Fibroblast of peridontal ligament (primary cell): ENCODE measurements at regions not wholly inside any gene's neighbourhood (a gene's known extent, or its start where the extent isn't known, plus 50 kb on each side); places are given as distances from the start of the nearest gene placed in this dataset.

Experiments used
- DNase-seq: peaks from one replicate; pipeline ENCODE4 v3.0.0-alpha.2; 2010; ENCODE audit errors: extremely low read depth

DNA sequence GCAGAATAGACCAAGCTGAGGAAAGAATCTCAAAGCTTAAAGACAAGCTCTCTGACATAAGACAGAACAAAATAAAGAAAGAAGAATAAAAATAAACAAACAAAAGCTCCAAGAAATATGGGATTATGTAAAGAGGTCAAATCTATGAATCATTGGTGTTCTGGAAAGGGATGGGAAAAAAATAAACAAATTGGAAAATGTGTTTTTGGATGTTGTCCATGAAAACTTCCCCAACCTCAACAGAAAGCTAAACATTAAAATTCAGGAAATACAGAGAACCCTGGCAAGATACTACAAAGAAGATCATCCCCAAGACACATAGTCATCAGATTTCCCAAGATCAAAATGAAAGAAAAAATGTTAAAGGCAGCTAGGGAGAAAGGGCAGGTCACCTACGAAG lies 662.0 kb upstream of the CDH18 start:
- DNase-seq = no peak

DNA sequence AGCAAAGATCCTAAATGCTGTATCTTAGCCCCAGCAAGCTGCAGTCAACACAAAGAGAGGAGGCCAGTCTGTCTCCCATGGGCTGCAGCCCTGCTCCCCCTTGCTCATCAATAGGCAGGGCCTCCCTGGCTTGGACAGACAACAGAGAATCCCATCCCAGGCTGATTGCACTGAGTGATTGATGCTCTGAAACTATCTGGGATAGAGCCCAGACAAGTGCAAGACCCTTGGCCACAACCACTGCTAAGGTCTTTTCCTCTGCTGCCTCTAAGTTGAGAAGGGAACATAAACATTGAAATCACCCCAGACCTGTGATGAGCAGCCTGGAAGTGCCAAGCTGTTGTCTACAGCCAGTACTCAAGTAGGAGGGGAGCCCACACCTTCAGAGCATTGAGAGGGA lies 661.0 kb upstream of the CDH18 start:
- DNase-seq = no peak

DNA sequence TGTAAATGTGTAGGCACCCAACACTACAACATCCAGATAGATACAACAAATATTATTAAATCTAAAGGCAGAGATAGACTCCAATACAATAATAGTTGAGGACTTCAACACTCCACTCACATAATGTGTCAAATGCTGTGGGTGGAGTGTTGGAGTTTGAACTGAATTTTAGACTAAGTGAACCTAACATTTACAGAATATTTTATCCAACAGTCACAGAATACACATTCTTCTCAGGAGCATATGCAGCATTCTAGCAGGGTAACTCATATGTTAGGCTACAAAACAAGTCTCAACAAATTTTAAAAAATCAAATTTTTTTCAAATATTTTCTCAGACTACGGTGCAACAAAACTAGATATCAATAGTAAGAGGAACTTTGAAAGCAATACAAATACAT lies 648.7 kb upstream of the CDH18 start:
- no peak for DNase-seq

DNA sequence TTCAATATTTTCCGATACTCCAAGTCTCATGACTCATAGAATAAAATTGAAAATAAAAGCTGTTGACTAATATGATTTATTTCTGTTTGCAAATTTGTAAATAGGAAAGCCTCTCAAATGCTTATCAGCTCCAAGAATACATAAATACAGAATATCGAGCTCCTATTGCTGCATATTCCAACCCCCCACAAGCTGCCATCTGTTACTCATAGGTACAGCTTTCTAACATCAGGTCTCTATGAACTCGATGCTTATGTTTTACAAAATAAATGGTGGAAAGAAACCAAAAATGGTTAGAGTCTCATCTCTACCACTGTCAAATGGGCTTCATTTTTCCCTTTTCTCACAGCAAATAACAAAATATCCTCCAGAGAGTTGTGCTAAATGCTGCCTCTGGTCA lies 631.6 kb upstream of the CDH18 start:
- no peak for DNase-seq

DNA sequence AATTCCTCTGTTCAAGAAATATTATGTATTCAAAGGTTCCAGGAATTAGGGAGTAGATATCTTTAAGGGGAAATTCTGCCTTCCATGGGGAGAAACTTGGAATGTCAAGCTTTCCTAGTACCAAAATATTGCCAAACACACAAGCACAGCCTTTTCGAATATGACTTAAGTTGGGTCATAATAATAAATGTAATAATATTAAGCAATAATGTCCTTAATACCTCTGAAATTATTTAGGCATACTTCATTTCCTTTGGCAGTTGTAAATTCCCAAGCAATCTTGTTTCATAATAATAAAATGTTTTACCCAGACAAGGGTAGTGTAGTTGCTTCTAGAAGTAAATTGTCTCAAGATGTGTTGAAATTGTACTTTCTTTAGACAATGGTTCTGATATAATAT lies 630.3 kb upstream of the CDH18 start:
- DNase-seq = no peak

DNA sequence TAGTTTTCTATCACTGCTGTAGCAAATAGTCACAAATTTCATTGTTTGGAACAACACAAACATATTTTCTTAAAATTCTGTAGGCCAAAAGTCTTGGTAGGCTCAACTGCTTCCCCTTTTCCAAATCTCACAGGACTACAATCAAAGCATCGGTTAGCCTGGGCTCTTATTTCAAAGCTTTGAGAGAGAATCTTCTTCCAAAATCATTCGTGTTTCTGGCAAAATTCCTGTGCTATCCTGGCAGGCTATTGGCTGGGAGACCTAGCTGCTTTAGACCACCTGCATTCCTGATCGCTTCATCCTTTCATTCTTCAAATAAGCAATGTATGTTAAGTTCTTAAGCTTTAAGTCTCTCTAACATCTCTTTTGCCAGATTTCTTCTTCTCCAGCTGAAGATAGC lies 629.8 kb upstream of the CDH18 start:
- DNase-seq = no peak

DNA sequence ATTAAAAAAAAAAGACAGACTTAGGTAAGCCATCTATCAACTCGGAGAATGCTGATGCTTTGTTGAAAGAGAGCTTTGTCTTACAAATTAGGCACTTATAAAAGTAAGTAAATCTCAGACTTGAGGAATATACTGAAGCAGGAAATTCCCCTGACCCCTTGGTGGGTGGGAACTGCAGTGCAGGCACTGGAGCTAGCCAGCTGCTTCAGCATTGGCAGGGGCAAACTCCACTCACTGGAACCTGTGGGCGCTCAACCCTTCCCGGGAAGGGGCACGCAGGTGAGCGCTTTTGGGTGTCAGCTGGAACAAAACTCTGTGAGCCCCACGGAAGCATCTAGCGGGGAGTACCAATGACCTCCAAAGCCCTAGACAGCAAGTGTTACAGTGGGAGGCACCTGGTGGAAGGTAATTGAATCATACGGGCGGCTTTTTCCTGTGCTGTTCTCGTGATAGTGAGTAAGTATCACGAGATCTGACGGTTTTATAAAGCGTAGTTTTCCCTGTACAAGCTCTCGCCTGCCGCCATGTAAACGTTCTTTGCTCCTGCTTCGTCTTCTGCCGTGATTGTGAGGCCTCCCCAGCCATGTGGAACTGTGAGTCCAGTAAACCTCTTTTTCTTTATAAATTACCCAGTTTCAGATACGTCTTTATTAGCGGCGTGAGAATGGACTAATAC lies 628.0 kb upstream of the CDH18 start:
- DNase-seq = no peak

DNA sequence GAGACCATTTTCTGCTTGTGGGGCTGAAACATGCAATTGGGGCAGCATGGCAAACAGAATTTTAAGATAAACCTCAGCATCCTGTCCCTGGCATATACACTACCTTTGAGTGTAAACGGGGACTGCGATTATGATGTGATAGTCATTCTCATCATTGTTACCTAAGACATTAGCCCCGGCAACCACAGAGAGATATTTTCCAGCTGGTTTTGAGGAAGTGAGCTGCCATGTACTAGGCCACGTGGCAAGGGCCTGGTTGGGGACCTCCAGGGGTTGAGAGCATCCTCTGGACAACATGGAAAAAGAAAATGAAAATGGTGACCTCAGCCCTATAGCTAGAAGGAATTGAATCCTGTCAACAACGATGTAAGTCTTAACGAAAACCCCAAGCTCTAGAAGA lies 623.6 kb upstream of the CDH18 start:
- no peak for DNase-seq

DNA sequence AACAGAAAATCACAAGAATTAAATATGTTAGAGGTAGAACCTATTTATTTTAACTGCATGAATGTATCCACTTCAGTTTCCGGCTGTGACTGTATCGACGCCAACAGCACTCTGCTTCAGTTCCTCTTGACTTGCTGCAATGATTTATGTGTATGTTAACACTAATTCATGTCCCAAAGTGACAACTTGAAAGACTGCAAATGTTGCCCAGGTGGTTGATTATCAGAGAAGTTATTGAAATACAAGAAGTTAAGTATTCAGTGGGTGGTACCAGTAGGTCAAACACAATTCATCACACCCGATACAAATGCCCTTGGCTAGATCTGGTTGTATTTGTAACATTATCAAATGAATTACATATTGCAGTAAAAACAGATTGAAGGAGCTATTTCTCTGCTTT lies 622.7 kb upstream of the CDH18 start:
- DNase-seq = no peak

DNA sequence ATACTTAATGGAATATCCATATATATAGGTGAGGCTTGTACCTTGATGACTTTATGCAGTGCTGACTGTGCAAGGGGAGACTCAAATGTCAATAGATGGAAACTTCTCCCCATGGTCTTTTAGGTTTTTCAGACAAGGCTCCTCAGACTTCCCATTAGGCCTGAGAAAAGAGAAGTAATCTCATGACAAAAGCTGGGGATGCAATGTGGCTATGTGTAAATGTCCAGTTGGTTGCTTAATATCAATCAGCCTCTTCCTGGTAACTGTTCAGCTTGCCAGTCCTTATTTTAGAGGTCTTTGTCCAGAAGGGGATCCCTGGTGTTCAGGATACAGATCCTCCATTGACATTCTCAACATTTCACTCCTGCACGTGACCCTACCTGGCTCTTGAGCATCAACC lies 621.1 kb upstream of the CDH18 start:
- no peak for DNase-seq

DNA sequence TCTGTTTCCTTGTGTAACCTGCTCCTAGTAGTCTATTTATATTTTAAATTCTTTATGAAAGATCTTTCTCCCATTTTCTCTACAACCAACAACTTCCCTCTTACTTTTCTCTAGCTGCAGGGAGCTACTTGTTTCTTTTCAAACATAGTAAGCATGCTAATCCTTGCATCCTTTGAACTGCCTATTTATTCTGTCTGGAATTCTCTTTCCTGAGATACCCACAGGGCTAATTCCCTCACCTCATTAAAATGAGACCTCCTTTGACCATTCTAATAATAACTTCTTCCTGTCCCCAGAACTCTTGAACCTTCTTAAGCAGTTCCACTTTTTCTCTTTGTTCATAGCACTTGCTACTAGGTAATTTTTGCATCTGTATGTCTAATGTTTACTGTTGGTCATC lies 620.6 kb upstream of the CDH18 start:
- DNase-seq = no peak

DNA sequence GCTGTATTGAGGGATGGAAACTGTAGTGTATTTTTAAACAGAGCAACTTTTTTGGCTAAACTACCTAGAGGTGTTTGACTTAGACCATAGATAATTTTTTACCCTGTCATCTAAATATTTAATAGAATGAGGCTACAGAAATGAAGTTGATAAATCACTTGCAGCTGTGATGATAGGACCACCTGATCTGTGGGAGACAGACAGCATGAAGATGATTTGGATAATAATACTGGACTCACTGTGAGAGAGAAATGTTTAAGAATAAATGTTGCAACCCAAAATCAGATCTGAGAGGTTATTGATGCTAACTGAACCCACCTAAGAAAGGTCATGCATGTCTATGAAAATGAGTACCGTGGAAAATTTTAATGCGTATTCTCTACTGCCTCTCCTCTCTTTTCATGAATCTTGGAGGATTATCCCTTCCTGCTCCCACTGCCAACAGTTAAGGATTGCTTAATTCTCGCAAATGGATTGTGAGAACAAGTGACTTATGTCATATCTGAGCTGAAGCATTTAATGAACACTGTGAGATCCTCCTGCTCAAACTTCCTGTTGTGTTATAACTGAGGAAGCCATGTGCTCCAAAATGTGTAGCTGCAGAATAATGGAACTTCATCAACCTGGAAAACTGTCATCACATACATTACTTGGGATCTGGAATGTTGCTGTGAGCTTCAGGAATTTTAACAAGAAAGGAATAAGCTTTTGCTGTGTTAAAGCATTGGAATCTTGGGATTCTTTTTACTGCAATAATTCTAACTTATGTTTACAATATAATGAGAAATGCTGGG lies 617.9 kb upstream of the CDH18 start:
- DNase-seq = no peak

DNA sequence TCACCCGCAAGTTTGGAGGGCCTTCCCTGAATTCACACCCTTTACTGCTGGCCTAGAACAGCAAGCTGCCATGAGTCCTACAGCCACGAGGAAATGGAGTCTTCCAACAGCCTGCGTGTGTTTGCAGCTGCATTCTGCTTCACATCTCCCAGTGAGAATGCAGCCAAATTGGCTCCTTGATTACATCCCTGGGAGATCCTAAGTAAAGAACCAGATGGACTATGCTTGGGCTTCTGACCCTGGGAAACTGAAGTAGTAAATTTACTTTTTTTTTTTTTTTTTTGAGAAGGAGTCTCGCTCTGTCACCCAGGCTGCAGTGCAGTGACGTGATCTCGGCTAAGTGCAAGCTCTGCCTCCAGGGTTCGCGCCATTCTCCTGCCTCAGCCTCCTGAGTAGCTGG lies 617.0 kb upstream of the CDH18 start:
- DNase-seq = no peak

DNA sequence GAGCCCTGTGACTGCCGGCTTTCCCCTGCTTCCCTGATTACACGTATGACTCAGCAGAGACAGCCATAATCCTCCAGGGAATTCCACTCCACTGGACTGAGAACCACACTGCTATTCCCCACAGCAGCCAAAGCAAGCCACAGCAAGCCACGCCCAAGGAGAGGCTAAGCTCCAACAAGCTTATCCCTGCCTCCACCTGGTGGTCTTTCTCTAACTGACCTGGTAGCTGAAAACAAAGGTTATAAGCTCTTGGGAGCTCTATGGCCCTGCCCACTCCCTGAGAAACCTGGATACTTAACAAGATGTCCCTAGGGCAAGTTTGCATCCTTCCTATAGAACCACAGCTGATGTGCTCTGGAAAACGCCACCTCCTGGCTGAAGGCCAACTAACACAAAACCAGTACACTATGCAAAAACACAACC lies 613.7 kb upstream of the CDH18 start:
- DNase-seq = no peak

DNA sequence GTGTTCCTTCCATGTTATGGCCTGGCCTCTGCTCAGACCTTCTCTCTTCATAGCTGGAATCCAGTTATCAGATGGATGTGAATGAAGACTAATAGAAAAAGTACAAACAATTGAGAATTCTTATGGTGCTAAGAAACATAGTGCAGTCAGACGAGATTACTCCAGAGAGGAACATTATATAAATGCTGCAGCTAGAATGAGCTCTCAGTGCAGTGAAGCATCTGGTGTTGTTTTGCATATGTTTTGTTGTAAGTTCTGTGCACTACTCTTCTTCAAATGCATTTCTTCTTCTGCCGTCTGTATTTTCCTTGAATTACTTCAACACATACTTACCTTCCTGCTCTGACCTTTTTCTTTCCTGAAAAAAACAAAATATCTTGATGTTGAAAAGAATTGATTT lies 602.4 kb upstream of the CDH18 start:
- DNase-seq = no peak

DNA sequence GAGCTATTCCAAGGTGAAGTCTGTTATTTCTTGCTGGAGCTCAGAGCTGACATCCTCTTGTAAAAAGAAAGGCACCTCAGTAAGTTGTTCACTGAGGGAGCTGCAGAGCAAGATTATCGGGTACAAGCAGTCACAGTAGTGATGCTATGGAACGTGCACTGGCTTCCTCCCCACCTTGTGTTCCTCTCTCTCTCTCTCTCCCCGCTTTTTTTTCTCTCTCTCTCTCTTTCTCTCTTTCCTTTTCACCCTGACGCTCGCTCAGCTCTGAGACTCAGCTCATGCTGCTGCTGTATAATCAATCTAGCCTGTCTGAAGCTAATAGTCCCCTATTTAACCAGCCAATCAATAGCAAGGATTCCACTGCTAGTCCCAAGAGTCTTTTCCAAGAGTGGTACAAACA lies 587.6 kb upstream of the CDH18 start:
- DNase-seq = no peak

DNA sequence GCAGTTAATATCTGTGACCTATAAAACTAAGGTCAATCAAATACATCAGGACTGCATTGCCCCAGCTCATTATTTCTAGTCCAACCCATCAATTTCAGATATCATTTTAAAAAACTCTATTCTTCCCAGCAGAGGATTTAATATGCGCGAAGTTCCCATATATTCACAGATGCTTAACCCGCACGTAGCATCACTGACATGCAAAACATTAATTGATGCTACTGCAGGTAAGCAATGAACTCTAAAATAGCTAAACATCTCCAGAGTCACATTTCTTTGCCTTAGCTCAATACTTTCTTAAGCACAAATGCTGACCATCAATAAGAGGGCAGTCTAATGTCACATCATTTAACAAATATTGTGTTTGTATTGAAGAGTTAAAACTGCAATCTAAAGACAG lies 586.6 kb upstream of the CDH18 start:
- DNase-seq = no peak

DNA sequence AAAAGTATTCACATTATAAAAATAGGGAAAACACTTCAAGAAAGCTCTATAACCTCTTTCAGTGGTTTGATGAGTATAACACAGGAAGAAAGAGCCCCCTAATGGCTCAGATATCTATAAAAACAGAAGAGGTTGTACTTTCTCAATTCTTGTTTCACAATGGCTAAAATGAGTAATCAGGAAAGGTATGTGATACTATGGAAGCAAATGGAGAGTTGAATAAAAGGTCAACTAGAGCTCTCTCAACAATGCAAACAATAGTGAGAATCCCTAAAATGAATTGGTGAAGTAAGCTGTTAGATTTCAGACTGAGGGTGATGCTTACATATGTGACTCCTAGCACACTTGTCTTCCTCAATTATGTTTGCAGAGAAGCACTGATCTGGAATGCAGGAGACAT lies 584.6 kb upstream of the CDH18 start:
- no peak for DNase-seq

DNA sequence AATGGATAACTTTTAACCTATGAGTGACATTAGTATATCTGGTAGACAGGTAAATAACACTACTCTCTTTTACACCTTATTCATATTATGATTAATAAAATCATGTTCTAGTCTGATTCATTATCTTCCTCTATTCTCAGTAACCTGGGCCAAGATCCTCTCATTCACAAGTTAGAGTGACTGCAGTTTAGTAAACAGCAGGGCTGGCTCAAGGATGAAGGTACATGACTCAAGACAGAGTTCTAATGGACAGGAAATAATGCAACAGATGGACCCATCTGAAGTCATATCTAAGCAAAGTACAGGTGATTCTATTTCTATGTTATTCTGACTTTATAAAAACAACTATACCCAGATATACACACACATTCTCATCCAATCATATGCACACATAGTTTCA lies 582.5 kb upstream of the CDH18 start:
- DNase-seq = no peak

DNA sequence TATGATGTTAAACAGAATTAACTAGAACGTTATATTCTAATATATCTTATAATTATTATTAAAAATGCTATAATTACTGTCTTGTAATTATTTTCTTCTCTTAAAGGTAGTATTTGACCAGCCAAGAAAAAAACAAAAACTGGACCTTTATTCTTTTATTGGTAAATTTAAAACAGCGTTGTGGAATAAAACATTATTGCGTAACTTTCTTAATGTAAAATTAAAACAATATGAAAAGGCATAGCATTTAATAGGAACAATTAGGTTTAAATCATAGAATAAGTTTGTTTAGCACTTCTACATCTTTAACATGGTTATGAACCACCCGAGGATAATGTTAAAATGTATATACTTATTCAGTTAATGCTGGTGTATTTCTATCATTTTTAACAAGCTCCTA lies 574.5 kb upstream of the CDH18 start:
- no peak for DNase-seq

DNA sequence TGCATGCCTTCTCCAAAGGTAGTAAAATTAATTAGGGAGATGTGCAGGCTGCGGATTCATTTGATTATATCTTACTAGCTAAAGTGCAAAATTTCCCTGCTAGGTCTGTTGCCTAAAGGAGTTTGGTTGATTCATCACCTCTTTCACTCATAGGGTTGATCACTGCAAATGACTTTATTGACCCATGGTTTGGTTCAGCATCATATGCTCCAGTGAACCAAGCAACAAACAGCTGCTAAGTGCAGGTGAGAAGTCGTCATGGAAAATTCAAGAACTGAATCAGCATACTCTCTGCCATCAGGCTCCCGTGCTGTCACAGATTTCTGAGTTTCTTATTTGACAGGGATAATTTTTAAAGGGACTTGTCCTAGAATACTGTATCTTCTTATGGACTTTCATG lies 571.8 kb upstream of the CDH18 start:
- DNase-seq = no peak

DNA sequence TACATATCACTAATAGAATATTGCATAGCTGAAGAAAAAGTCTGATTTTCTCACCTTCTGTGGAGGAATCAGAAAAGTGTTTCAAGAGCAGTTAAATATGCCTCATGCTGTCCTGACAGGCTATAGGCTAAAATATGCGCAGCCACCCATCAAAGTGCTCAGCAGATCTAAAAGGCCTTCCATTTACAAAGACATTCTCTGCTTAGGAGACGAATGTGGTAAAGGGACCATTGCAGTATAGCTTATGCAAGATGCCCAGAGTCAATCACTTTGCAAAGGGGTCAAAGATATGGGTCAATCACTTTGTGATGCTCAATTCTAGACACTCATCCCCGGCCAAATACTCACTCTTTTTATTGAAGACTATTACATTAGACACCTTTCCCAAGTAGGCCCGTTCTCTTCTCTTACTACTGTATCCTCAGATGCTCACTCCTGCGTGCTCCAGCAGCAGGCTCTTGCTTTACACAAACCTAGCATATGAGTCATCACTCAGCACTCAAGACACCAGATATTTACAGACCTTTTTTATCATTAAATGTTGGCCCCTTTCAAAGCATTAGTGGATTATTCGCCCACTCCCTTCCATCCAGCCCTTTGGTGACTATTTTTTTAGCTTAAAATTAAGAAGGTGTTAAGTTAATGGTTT lies 568.2 kb upstream of the CDH18 start:
- no peak for DNase-seq

DNA sequence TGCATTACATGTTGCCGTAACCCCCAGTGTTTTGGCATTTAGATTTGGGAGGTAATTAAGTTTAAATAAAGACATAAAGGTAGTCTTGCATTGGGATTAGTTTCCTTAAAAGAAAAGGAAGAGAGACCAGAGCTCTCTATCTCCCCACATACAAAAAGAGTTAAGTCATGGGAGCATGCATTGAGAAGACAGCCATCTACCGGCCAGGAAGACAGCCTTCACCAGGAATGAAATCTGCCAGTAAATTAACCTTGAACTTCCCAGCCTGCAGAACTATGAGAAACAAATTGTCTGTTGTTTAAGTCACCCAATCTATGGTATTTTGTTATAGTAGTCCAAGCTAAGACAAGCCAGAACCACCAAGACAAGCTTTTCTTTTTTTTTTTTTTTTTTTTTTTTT lies 567.0 kb upstream of the CDH18 start:
- no peak for DNase-seq
